Caco-2 (cell line): ENCODE measurements at regions not wholly inside any gene's neighbourhood (a gene's known extent, or its start where the extent isn't known, plus 50 kb on each side); places are given as distances from the start of the nearest gene placed in this dataset.

Experiments used
- BruUV-seq: library from RNA; stranded (reverse); fragments of 400-500 nt; replicated peaks from 2 replicates; lab custom pipeline; 2021; lab: Mats Ljungman, UMichigan
- CTCF ChIA-PET: fragments of 300-600 bp; sonication (Branson Sonifier 250); formaldehyde crosslinking; loops from one replicate; lab custom pipeline; 2022; ENCODE audit warnings: antibody characterized with exemption; lab: Charles Lee
- POLR2A ChIA-PET: fragments of 300-600 bp; sonication (Branson Sonifier 250); formaldehyde crosslinking; loops from one replicate; lab custom pipeline; 2022; ENCODE audit warnings: antibody characterized with exemption; lab: Charles Lee
- DNase-seq, 2 experiments: peaks; one replicate each; pipeline versions ENCODE4 v3.0.0 to v3.0.0-alpha.2; 2020 to 2022
- H3K27me3 ChIP-seq: replicated peaks from 2 replicates; pipeline ENCODE4 v1.6.0; 2011; ENCODE audit warnings: low read length; ENCODE audit not compliant: control insufficient read depth, insufficient read depth
- H3K36me3 ChIP-seq: 2 replicates; pipeline ENCODE4 v1.5.1; 2011; ENCODE audit warnings: low read length; ENCODE audit not compliant: control insufficient read depth, insufficient read depth
- H3K4me1 ChIP-seq: fragments of 250-450 bp; sonication (Bioruptor Pico); 2 replicates; pipeline ENCODE4 v1.5.1; 2020; ENCODE audit warnings: mild to moderate bottlenecking
- H3K4me3 ChIP-seq: 2 replicates; pipeline ENCODE4 v1.5.1; 2011; ENCODE audit warnings: low read depth, mild to moderate bottlenecking, control low read depth, low read length
- H3K9me3 ChIP-seq: fragments of 250-450 bp; sonication (Bioruptor Pico); 2 replicates; pipeline ENCODE4 v1.5.1; 2020; ENCODE audit warnings: mild to moderate bottlenecking, moderate library complexity
- H3K27ac Mint-ChIP-seq: one replicate; pipeline ENCODE4 v1.8.0; 2022; ENCODE audit warnings: mixed read lengths; ENCODE audit not compliant: unreplicated experiment
- H3K27me3 Mint-ChIP-seq: one replicate; pipeline ENCODE4 v1.8.0; 2022; ENCODE audit warnings: mixed read lengths; ENCODE audit not compliant: insufficient read depth, unreplicated experiment
- H3K36me3 Mint-ChIP-seq: one replicate; pipeline ENCODE4 v1.8.0; 2022; ENCODE audit warnings: mild to moderate bottlenecking, mixed read lengths; ENCODE audit not compliant: insufficient read depth, unreplicated experiment
- H3K4me1 Mint-ChIP-seq: one replicate; pipeline ENCODE4 v1.8.0; 2022; ENCODE audit warnings: low read depth, mixed read lengths; ENCODE audit not compliant: unreplicated experiment
- H3K4me3 Mint-ChIP-seq: one replicate; pipeline ENCODE4 v1.8.0; 2022; ENCODE audit warnings: mild to moderate bottlenecking, moderate library complexity, mixed read lengths; ENCODE audit not compliant: unreplicated experiment
- H3K9me3 Mint-ChIP-seq: one replicate; pipeline ENCODE4 v1.8.0; 2022; ENCODE audit warnings: mixed read lengths; ENCODE audit not compliant: unreplicated experiment
- CTCF ChIP-seq, 2 experiments: fragments of 200-600 bp in 1 of 2; IDR thresholded peaks; 1 replicate in 1 of 2; 2 replicates in 1 of 2; pipeline versions ENCODE4 v1.5.1 to v1.8.0; 2011 to 2022; ENCODE audit warnings: antibody characterized with exemption in 1 of 2, control low read depth in 1 of 2, inconsistent platforms in 1 of 2, low read depth in 1 of 2, low read length in 1 of 2, mild to moderate bottlenecking in 1 of 2, moderate library complexity in 1 of 2; ENCODE audit not compliant: insufficient read depth in 1 of 2, severe bottlenecking in 1 of 2, unreplicated experiment in 1 of 2
- intact Hi-C: fragments of 100-400 bp; cut with micrococcal nuclease; formaldehyde crosslinking; loops from one replicate; pipeline ENCODE4 v1.10.0; 2022; ENCODE audit not compliant: unreplicated experiment

GRCh38 chr18:24989760-24990593 lies 362.0 kb downstream of the ZNF521 start:
- TF ChIP-seq CTCF (IDR thresholded peaks at IDR 0.05; ENCODE audit: insufficient read depth in 1 of 2, low read depth in 1 of 2, low read length in 1 of 2, severe bottlenecking in 1 of 2, unreplicated experiment in 1 of 2), result no peak
- BruUV-seq, result no TSS peak
- H3K4me1 Mint-ChIP-seq, result no peaks in the 10 kb centered on the region
- H3K27me3 Mint-ChIP-seq, result no peaks in the 10 kb centered on the region
- ChIA-PET CTCF (no interaction called here), POLR2A (no interaction called here)
- intact Hi-C loops, result no loop called here
- no peaks in the 10 kb centered on the region for H3K36me3 Mint-ChIP-seq
- no peak overlapping the region for H3K27ac Mint-ChIP-seq
- DNase-seq, result no peak
- H3K4me3 ChIP-seq, result no peak overlapping the region
- H3K9me3 ChIP-seq, result no peaks in the 10 kb centered on the region
- H3K9me3 Mint-ChIP-seq, result no peaks in the 10 kb centered on the region
- H3K36me3 ChIP-seq, result no peaks in the 10 kb centered on the region
- no peaks in the 10 kb centered on the region for H3K4me1 ChIP-seq
- H3K27me3 ChIP-seq, result no peaks in the 10 kb centered on the region
- no peak overlapping the region for H3K4me3 Mint-ChIP-seq

GRCh38 chr18:24990671-24991134 lies 361.3 kb downstream of the ZNF521 start:
- POLR2A ChIA-PET, result no interaction called here
- no peaks in the 10 kb centered on the region for H3K9me3 Mint-ChIP-seq
- Histone ChIP-seq H3K4me1 (no peaks in the 10 kb centered on the region), H3K27me3 (no peaks in the 10 kb centered on the region), H3K4me3 (no peak overlapping the region), H3K9me3 (no peaks in the 10 kb centered on the region), H3K36me3 (no peaks in the 10 kb centered on the region)
- H3K27ac Mint-ChIP-seq, result no peak overlapping the region
- intact Hi-C loops, result no loop called here
- H3K4me3 Mint-ChIP-seq, result no peak overlapping the region
- H3K27me3 Mint-ChIP-seq, result no peaks in the 10 kb centered on the region
- BruUV-seq, result no TSS peak
- H3K4me1 Mint-ChIP-seq, result no peaks in the 10 kb centered on the region
- no peaks in the 10 kb centered on the region for H3K36me3 Mint-ChIP-seq
- no peak for DNase-seq
- no peak for TF ChIP-seq CTCF (IDR thresholded peaks at IDR 0.05; ENCODE audit: insufficient read depth in 1 of 2, low read depth in 1 of 2, low read length in 1 of 2, severe bottlenecking in 1 of 2, unreplicated experiment in 1 of 2)
- CTCF ChIA-PET, result no interaction called here

DNA sequence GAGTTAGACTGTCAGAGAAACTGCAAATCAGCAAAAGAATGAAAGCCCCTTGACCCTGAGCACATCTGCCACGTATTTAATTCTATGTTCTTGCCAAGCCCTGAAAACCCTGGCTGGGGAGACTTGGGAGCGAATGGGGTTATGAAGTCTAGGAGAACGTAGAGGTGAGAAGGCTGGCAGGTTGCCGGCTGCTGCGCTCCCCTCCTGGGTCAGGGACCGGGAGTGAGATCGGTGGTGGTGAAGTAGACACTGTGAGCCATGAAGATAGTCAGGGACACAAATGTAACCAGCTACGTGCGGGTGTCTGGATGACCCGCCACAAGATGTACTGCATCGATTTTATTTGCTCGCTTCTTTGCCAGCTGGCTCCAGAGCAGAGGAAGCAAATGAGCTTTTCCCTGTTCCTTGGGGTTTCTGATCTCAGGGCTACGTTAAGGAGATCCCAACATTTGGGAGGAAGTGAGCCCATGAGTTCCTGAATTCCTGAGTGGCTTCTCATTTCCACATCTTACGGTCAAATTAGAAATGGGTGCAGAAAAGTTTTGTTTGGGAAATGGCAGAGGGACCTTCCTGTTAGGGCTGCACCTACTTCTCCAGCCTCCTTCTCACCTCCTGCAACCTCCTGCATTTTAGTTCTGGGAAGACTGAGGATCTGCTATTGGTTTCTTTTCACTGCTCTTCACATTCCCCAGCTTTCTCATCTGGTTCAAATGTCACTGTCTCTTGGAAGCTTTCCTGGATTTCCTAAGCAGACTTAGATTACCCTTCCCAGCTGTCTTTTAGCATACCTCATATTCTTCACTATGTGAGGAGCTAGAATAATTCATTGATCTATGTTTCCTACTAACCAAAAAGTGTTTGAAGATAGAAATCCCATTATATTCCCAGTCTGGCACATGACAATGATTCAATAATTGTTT lies 360.6 kb downstream of the ZNF521 start:
- Mint-ChIP-seq H3K27ac (no peak overlapping the region), H3K4me1 (no peaks in the 10 kb centered on the region), H3K27me3 (no peaks in the 10 kb centered on the region), H3K4me3 (no peak overlapping the region), H3K9me3 (no peaks in the 10 kb centered on the region), H3K36me3 (no peaks in the 10 kb centered on the region)
- BruUV-seq, result no TSS peak
- no peaks in the 10 kb centered on the region for H3K9me3 ChIP-seq
- DNase-seq, result no peak
- CTCF ChIA-PET, result no interaction called here
- intact Hi-C loops, result no loop called here
- no peak for TF ChIP-seq CTCF (IDR thresholded peaks at IDR 0.05; ENCODE audit: insufficient read depth in 1 of 2, low read depth in 1 of 2, low read length in 1 of 2, severe bottlenecking in 1 of 2, unreplicated experiment in 1 of 2)
- H3K4me1 ChIP-seq, result no peaks in the 10 kb centered on the region
- H3K4me3 ChIP-seq, result no peak overlapping the region
- POLR2A ChIA-PET, result no interaction called here
- no peaks in the 10 kb centered on the region for H3K36me3 ChIP-seq
- H3K27me3 ChIP-seq, result no peaks in the 10 kb centered on the region
